ENCODE measurements at regions not wholly inside any gene's neighbourhood (a gene's known extent, or its start where the extent isn't known, plus 50 kb on each side); places are given as distances from the start of the nearest gene placed in this dataset.
A peak's percentile ranks its signal among the peaks of the same experiment; 100 is the strongest.
"Not testable (repeated sequence)": the region's sequence is repeated elsewhere in the genome, so short reads cannot be mapped to it uniquely, and the experiment has no call there.

GRCh38 chrX:87236830-87237440 is 280.7 kb upstream of the KLHL4 start:
- no peak for DNase-seq (ENCODE audit: low spot score)

GRCh38 chrX:87265518-87265917 is 252.1 kb upstream of the KLHL4 start:
- DNase-seq (ENCODE audit: low spot score): no peak

- no peak for DNase-seq (ENCODE audit: low spot score)
Measured at GRCh38 chrX:87272491-87272890, 245.1 kb upstream of the KLHL4 start.

- DNase-seq (ENCODE audit: low spot score): peak; percentile 9
Measured at GRCh38 chrX:87299563-87300160, 217.9 kb upstream of the KLHL4 start.

GRCh38 chrX:87310780-87311179 is 206.8 kb upstream of the KLHL4 start:
- no peak for DNase-seq (ENCODE audit: low spot score)

- no peak for DNase-seq (ENCODE audit: low spot score)
Measured at GRCh38 chrX:87327267-87327666, 190.3 kb upstream of the KLHL4 start.

GRCh38 chrX:87337267-87337666 is 180.3 kb upstream of the KLHL4 start:
- no peak for DNase-seq (ENCODE audit: low spot score)

- peak; percentile 20 for DNase-seq (ENCODE audit: low spot score)
Measured at GRCh38 chrX:87338510-87338909, 179.1 kb upstream of the KLHL4 start.

GRCh38 chrX:87370865-87371264 is 146.7 kb upstream of the KLHL4 start:
- DNase-seq (ENCODE audit: low spot score): no peak

- DNase-seq (ENCODE audit: low spot score): no peak
Measured at GRCh38 chrX:87374324-87374723, 143.3 kb upstream of the KLHL4 start.

GRCh38 chrX:87376896-87377295 is 140.7 kb upstream of the KLHL4 start:
- no peak for DNase-seq (ENCODE audit: low spot score)

- DNase-seq (ENCODE audit: low spot score): no peak
Measured at GRCh38 chrX:87388381-87388780, 129.2 kb upstream of the KLHL4 start.

GRCh38 chrX:87391742-87392141 is 125.9 kb upstream of the KLHL4 start:
- no peak for DNase-seq (ENCODE audit: low spot score)

- no peak for DNase-seq (ENCODE audit: low spot score)
Measured at GRCh38 chrX:87392369-87392768, 125.2 kb upstream of the KLHL4 start.

GRCh38 chrX:87397103-87397886 is 120.3 kb upstream of the KLHL4 start:
- DNase-seq (ENCODE audit: low spot score): no peak

GRCh38 chrX:87402256-87402655 is 115.3 kb upstream of the KLHL4 start:
- no peak for DNase-seq (ENCODE audit: low spot score)

GRCh38 chrX:87403551-87403950 is 114.1 kb upstream of the KLHL4 start:
- DNase-seq (ENCODE audit: low spot score): no peak

GRCh38 chrX:87409113-87409841 is 108.3 kb upstream of the KLHL4 start:
- peak; percentile 2 for DNase-seq (ENCODE audit: low spot score)

GRCh38 chrX:87425618-87426017 is 92.0 kb upstream of the KLHL4 start:
- DNase-seq (ENCODE audit: low spot score): no peak

- no peak for DNase-seq (ENCODE audit: low spot score)
Measured at GRCh38 chrX:87434618-87435017, 83.0 kb upstream of the KLHL4 start.

- not testable (repeated sequence) for DNase-seq (ENCODE audit: low spot score)
Measured at GRCh38 chrX:87448613-87449012, 69.0 kb upstream of the KLHL4 start.

GRCh38 chrX:87465757-87466156 is 51.8 kb upstream of the KLHL4 start:
- not testable (repeated sequence) for DNase-seq (ENCODE audit: low spot score)
